GM18867 (cell line): ENCODE measurements at regions not wholly inside any gene's neighbourhood (a gene's known extent, or its start where the extent isn't known, plus 50 kb on each side); places are given as distances from the start of the nearest gene placed in this dataset.

Source experiments
- ATAC-seq: cut with Tn5 transposase; IDR thresholded peaks from one replicate; pipeline ENCODE4 v1.9.1; 2021; ENCODE audit warnings: mild to moderate bottlenecking, moderate library complexity; ENCODE audit not compliant: unreplicated experiment

DNA sequence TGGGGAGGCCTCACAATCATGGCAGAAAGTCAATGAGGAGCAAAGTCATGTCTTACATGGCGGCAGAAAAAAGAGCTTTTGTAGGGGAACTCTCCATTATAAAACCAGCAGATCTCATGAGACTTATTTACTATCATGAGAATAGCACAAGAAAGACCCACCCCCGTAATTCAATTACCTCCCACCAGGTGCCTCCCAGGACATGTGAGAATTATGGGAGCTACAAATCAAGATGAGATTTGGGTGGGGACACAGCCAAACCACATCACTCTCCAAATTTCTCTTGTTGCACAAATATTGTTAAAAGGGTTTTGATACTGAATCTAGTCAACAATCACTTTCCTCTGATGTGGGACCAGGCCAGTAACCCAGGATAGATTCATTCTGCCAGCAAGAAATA lies 1176.1 kb downstream of the CDH9 start:
- ATAC-seq = no peak

DNA sequence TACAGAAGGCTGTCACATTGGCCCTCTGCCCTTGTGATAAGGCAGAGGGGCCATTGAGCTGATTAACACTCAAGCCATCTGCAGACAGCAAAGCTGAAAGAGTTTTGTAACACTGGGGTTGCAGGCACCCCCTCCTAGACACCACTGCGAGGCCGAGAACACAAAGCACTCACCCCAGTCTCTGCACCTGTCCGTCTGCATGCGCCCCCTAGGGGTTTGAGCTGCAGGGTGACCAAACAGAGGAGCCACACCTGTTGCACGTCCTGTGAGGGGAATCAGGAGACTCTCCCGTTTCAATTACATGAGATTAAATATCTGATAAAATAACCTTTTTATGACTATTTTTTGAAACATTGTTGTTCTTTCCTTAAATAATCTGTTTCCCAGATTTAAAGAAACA lies 1180.4 kb downstream of the CDH9 start:
- ATAC-seq = no peak

- ATAC-seq = no peak
These were observed 1187.1 kb downstream of the CDH9 start for GRCh38 chr5:25851301-25851700.

- no peak for ATAC-seq
These were observed 1187.8 kb downstream of the CDH9 start for GRCh38 chr5:25850581-25850980.

GRCh38 chr5:25849270-25849669 lies 1189.1 kb downstream of the CDH9 start:
- no peak for ATAC-seq

DNA sequence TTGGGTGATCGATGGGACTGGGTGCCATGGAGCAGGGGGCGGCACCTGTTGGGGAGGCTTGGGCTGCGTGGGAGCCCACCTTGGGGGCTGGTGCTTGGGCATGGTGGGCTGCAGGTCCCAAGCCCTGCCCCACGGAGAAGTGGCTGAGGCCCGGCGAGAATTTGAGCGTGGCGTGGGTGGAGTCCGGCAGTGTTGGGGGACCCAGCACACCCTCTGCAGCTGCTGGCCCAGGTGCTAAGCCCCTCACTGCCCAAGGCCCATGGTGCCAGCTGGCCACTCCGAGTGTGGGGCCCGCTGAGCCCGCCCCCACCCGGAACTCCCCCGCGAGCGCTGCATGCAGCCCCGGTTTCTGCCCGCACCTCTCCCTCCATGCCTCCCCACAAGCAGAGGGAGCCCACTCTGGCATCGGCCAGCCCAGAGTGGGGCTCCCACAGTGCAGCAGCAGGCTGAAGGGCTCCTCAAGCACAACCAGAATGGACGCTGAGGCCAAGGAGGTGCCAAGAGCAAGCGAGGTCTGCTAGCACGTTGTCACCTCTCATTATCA lies 1178.6 kb upstream of the CDH10 start:
- no peak for ATAC-seq
